Epithelial cell of proximal tubule (primary cell): ENCODE measurements at regions not wholly inside any gene's neighbourhood (a gene's known extent, or its start where the extent isn't known, plus 50 kb on each side); places are given as distances from the start of the nearest gene placed in this dataset.

Experiments used
- DNase-seq: peaks from one replicate; pipeline ENCODE4 v3.0.0-alpha.2; 2011; ENCODE audit warnings: low read depth
- H3K4me3 ChIP-seq: 2 replicates; pipeline ENCODE4 v1.5.1; 2011; ENCODE audit warnings: low read depth, mild to moderate bottlenecking, low read length
- CTCF ChIP-seq: conservative IDR thresholded peaks from 2 replicates; pipeline ENCODE4 v1.5.1; 2012; ENCODE audit warnings: low read depth, mild to moderate bottlenecking, low read length

- DNase-seq = no peak
- TF ChIP-seq CTCF = peak; percentile 13
- no peak overlapping the region for H3K4me3 ChIP-seq
Measured at GRCh38 chr18:45316127-45316526, 299.1 kb upstream of the SLC14A2 start.

- TF ChIP-seq CTCF = no peak
- DNase-seq = no peak
- no peak overlapping the region for H3K4me3 ChIP-seq
Measured at GRCh38 chr18:45317948-45318640, 297.2 kb upstream of the SLC14A2 start.

GRCh38 chr18:45320724-45321123 is 294.6 kb upstream of the SLC14A2 start:
- DNase-seq = peak; percentile 45
- no peak overlapping the region for H3K4me3 ChIP-seq
- TF ChIP-seq CTCF = no peak

GRCh38 chr18:45321520-45321919 is 293.8 kb upstream of the SLC14A2 start:
- no peak for DNase-seq
- H3K4me3 ChIP-seq = no peak overlapping the region
- TF ChIP-seq CTCF = no peak

GRCh38 chr18:45322343-45322742 is 292.9 kb upstream of the SLC14A2 start:
- TF ChIP-seq CTCF = no peak
- DNase-seq = no peak
- no peak overlapping the region for H3K4me3 ChIP-seq

GRCh38 chr18:45324101-45324494 is 291.2 kb upstream of the SLC14A2 start:
- TF ChIP-seq CTCF = no peak
- no peak overlapping the region for H3K4me3 ChIP-seq
- DNase-seq = no peak

- peak; percentile 72 for DNase-seq
- TF ChIP-seq CTCF = no peak
Measured at GRCh38 chr18:45324495-45325113, 290.7 kb upstream of the SLC14A2 start.

More at GRCh38 chr18:45324495-45325113, 290.7 kb upstream of the SLC14A2 start:
- no peak overlapping the region for H3K4me3 ChIP-seq
